ES-I3 (cell line): ENCODE measurements at regions not wholly inside any gene's neighbourhood (a gene's known extent, or its start where the extent isn't known, plus 50 kb on each side); places are given as distances from the start of the nearest gene placed in this dataset.

Experiments
- H3K36me3 ChIP-seq: 2 replicates; pipeline ENCODE4 v1.6.1; 2013; ENCODE audit warnings: mild to moderate bottlenecking, low read length, control low read depth, moderate library complexity; ENCODE audit not compliant: insufficient read depth
- H3K4me1 ChIP-seq: 2 replicates; pipeline ENCODE4 v1.6.1; 2013; ENCODE audit warnings: mild to moderate bottlenecking, control low read depth, low read length; ENCODE audit not compliant: insufficient read depth
- H3K9ac ChIP-seq: 2 replicates; pipeline ENCODE4 v1.6.1; 2013; ENCODE audit warnings: low read depth, mild to moderate bottlenecking, low read length, moderate library complexity
- H3K9me3 ChIP-seq: 2 replicates; pipeline ENCODE4 v1.6.1; 2013; ENCODE audit warnings: mild to moderate bottlenecking, low read length, moderate library complexity; ENCODE audit not compliant: control insufficient read depth, insufficient read depth

DNA sequence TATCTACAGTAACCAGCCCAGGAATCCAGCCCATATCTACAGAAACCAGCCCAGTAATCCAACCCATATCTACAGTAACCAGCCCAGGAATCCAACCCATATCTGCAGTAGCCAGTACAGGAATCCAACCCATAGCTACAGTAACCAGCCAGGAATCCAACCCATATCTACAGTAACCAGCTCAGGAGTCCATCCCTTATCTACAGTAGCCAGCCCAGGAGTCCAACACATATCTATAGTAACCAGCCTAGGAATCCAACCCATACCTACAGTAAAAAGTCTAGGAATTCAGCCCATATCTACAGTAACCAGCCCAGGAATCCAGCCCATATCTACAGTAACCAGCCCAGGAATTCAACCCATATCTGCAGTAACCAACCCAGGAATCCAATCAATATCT lies 445.0 kb upstream of the BOD1L1 start:
- Histone ChIP-seq H3K4me1 (no peaks in the 10 kb centered on the region), H3K9me3 (peaks cover 24% of the 10 kb centered on the region), H3K9ac (no peak overlapping the region), H3K36me3 (no peaks in the 10 kb centered on the region)

GRCh38 chr4:14076776-14077175 lies 449.3 kb upstream of the BOD1L1 start:
- H3K9me3 ChIP-seq: peaks cover 14% of the 10 kb centered on the region
- H3K4me1 ChIP-seq: no peaks in the 10 kb centered on the region
- H3K36me3 ChIP-seq: no peaks in the 10 kb centered on the region
- H3K9ac ChIP-seq: no peak overlapping the region

DNA sequence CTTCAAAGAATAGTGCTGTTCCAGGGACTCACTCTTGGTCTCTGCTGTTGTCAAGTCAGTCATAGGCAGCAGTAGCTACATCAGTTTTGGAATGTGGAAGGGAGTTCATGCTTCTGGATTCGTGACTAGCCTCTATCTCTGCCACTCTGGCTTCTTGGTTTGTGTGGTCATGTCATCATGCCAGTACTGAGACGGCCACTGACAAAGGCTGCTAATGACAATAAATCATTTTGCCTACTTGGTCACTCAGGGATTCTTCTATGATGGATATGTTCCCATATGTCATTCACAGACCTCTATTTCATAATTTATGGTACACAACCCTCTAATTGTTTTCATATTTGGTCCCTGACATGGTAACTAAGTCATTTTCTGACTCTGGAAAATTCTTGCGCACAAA lies 450.8 kb upstream of the BOD1L1 start:
- peaks cover under 1% of the 10 kb centered on the region for H3K9me3 ChIP-seq
- H3K36me3 ChIP-seq: no peaks in the 10 kb centered on the region
- H3K9ac ChIP-seq: no peak overlapping the region
- H3K4me1 ChIP-seq: peaks cover 5% of the 10 kb centered on the region; the same call in 1 of the 2 replicates

DNA sequence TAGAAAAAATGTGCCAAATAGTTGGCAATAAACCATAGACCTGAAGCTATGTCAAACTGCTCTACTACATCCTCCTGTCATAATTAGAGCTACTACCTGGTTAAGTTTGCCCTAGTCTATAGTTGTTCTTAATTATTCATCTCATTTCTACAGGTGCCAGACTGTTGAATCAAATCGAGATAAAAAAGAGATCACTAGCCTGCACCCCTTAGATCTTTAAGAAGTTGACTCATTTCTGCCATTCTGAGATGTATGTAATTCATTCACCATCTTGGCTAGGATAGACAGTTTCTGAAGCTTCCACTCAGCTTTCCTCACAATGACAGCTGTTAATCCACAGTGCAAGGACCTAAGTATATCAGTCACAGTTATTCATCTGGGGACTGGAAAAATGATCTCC lies 452.1 kb upstream of the BOD1L1 start:
- no peaks in the 10 kb centered on the region for H3K9me3 ChIP-seq
- peaks cover 16% of the 10 kb centered on the region for H3K4me1 ChIP-seq
- H3K36me3 ChIP-seq: no peaks in the 10 kb centered on the region
- no peak overlapping the region for H3K9ac ChIP-seq

GRCh38 chr4:14083150-14083549 lies 455.6 kb upstream of the BOD1L1 start:
- peaks cover 16% of the 10 kb centered on the region for H3K4me1 ChIP-seq
- no peaks in the 10 kb centered on the region for H3K9me3 ChIP-seq
- no peaks in the 10 kb centered on the region for H3K36me3 ChIP-seq
- H3K9ac ChIP-seq: no peak overlapping the region

DNA sequence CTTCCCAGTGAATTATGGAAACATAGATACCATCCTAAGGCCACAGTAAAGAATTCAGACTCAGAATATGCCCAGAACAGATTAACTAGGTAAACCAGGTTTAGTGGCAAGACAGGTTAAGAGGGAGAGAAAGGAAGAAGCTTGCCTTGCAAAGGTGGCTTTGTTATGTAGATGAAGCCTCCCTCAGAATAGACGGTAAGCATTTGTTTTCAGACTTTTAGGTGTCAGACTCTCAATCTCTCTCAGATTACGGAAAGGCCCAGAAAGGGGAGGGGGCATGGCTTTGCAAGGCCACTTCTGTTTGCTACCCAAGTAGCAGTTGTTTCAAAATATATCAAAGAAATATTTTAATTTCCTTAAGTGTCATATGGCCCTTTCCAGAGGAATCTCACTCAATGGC lies 457.1 kb upstream of the BOD1L1 start:
- H3K9me3 ChIP-seq: no peaks in the 10 kb centered on the region
- H3K4me1 ChIP-seq: peaks cover 16% of the 10 kb centered on the region
- no peaks in the 10 kb centered on the region for H3K36me3 ChIP-seq
- no peak overlapping the region for H3K9ac ChIP-seq

GRCh38 chr4:14087459-14087858 lies 459.9 kb upstream of the BOD1L1 start:
- Histone ChIP-seq H3K9ac (no peak overlapping the region), H3K36me3 (no peaks in the 10 kb centered on the region), H3K4me1 (peaks cover 16% of the 10 kb centered on the region), H3K9me3 (no peaks in the 10 kb centered on the region)

GRCh38 chr4:14087921-14088320 lies 460.4 kb upstream of the BOD1L1 start:
- no peak overlapping the region for H3K9ac ChIP-seq
- no peaks in the 10 kb centered on the region for H3K36me3 ChIP-seq

DNA sequence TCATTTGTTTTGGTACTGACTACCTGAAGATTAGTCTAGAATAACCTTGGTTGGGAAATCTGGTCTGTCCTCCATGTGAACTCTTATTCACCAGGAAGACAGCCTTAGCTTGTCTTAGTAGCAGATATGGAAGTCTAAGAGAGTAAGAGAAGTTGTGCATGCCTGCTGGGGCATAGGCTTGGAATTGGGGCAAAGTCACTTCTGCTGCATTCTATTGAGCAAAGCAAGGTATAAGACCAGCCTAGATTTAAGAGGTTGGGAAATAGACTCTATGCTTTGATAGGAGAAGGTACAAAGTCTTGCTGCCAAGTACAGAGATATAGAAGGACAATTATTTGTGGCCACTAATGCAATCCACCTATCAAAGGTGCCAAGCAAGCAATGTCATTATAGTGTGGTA lies 464.0 kb upstream of the BOD1L1 start:
- H3K36me3 ChIP-seq: no peaks in the 10 kb centered on the region
- no peak overlapping the region for H3K9ac ChIP-seq
- no peaks in the 10 kb centered on the region for H3K4me1 ChIP-seq
- H3K9me3 ChIP-seq: 0 out of 2 replicates have a peak, but pooled peaks cover 3% of the 10 kb centered on the region

More at GRCh38 chr4:14087921-14088320, 460.4 kb upstream of the BOD1L1 start:
- H3K4me1 ChIP-seq: peaks cover 15% of the 10 kb centered on the region
- no peaks in the 10 kb centered on the region for H3K9me3 ChIP-seq

- Histone ChIP-seq H3K36me3 (no peaks in the 10 kb centered on the region), H3K9ac (no peak overlapping the region), H3K9me3 (0 out of 2 replicates have a peak, but pooled peaks cover 3% of the 10 kb centered on the region), H3K4me1 (no peaks in the 10 kb centered on the region)
These were observed 464.4 kb upstream of the BOD1L1 start for GRCh38 chr4:14091966-14092365.

DNA sequence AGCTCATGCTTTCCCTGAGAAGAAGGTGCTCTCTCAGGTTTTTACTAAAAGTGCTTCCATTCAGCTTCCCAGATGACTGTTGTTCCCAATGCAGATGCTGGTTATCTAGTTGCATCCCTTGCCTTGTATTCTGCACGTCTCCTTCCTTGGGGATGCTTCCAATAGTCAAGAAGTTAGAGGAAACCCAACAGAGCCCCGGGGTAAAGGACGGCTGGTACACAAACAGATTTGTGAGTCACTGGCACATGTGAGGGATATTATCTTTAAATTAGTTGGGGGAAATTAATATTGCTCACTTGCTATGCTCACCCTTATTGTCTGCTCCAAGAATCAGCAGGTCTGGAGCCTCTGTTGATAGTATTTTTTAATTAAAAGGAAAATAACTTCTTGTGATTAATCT lies 465.2 kb upstream of the BOD1L1 start:
- Histone ChIP-seq H3K9ac (no peak overlapping the region), H3K9me3 (0 out of 2 replicates have a peak, but pooled peaks cover 3% of the 10 kb centered on the region), H3K36me3 (no peaks in the 10 kb centered on the region), H3K4me1 (no peaks in the 10 kb centered on the region)

GRCh38 chr4:14095831-14096230 lies 468.3 kb upstream of the BOD1L1 start:
- no peaks in the 10 kb centered on the region for H3K36me3 ChIP-seq
- H3K9me3 ChIP-seq: 0 out of 2 replicates have a peak, but pooled peaks cover 3% of the 10 kb centered on the region
- no peaks in the 10 kb centered on the region for H3K4me1 ChIP-seq
- no peak overlapping the region for H3K9ac ChIP-seq

GRCh38 chr4:14096396-14096965 lies 469.0 kb upstream of the BOD1L1 start:
- Histone ChIP-seq H3K4me1 (no peaks in the 10 kb centered on the region), H3K9me3 (0 out of 2 replicates have a peak, but pooled peaks cover 3% of the 10 kb centered on the region), H3K36me3 (no peaks in the 10 kb centered on the region), H3K9ac (no peak overlapping the region)

GRCh38 chr4:14100349-14100748 lies 472.8 kb upstream of the BOD1L1 start:
- Histone ChIP-seq H3K9me3 (0 out of 2 replicates have a peak, but pooled peaks cover 3% of the 10 kb centered on the region), H3K36me3 (no peaks in the 10 kb centered on the region), H3K9ac (no peak overlapping the region), H3K4me1 (no peaks in the 10 kb centered on the region)

DNA sequence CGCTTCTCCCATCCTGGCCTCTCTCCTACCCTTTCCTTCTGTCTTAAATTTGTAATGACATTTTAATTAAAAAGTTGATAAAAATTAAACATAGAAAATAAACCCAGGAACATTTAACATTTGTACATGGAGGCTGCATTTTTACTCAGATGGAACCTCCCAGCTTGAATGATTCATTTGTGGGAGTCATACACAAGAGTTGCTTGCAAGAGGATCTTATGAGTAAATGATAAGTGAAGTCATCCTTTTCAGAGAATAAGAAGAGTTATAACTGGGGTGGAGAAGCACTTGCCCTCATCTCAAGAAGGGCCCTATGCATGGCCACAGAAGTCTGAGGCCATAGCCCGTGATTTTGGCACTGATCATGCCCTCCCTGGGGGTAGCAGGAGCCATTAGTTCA lies 482.9 kb upstream of the BOD1L1 start:
- Histone ChIP-seq H3K36me3 (no peaks in the 10 kb centered on the region), H3K9ac (no peak overlapping the region), H3K9me3 (peaks cover 15% of the 10 kb centered on the region), H3K4me1 (peaks cover 7% of the 10 kb centered on the region; the same call in 1 of the 2 replicates)
